HG03103 (cell line): ENCODE measurements at regions not wholly inside any gene's neighbourhood (a gene's known extent, or its start where the extent isn't known, plus 50 kb on each side); places are given as distances from the start of the nearest gene placed in this dataset.
A peak's percentile ranks its signal among the peaks of the same experiment; 100 is the strongest.

Source experiments
- ATAC-seq: cut with Tn5 transposase; IDR thresholded peaks from one replicate; pipeline ENCODE4 v1.9.1; 2021; ENCODE audit warnings: low read depth; ENCODE audit not compliant: unreplicated experiment

DNA sequence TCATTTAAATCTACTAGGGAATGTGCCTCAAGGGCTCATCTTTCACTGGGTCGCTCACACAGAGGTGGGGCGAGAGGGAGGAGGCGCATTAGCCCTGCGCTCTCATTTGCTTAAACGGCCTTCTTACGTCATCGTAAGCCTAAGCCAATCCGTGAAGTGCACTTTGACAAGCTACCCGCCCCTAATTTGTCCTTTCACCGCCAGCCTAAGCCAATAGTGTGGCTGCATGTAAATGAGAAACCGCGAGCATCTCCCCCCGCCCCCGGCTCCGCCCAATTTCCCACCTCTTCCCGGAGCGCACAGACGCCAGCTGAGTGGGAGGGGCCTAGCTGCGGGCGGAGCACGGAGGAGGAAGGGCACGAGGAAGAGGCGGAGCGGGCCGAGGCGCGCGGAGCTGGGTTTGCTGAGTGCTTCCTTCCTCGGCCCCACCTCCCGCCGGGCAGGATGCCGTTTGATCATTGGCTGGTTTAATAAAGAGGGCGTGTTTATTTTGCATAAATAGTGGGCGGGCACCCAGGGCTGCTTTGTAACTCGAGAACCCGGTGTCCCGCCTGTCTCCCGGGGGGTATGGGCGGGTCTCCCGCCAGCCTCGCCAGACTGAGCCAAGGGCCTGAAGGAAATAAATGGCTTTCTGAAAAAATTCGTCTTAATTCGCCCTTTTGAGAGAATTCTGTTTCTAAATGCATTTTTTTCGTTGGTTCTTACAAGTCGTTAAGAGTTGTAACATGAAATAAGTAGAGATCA is 289.6 kb upstream of the NFE2L3 start:
- ATAC-seq: peak; percentile 87

DNA sequence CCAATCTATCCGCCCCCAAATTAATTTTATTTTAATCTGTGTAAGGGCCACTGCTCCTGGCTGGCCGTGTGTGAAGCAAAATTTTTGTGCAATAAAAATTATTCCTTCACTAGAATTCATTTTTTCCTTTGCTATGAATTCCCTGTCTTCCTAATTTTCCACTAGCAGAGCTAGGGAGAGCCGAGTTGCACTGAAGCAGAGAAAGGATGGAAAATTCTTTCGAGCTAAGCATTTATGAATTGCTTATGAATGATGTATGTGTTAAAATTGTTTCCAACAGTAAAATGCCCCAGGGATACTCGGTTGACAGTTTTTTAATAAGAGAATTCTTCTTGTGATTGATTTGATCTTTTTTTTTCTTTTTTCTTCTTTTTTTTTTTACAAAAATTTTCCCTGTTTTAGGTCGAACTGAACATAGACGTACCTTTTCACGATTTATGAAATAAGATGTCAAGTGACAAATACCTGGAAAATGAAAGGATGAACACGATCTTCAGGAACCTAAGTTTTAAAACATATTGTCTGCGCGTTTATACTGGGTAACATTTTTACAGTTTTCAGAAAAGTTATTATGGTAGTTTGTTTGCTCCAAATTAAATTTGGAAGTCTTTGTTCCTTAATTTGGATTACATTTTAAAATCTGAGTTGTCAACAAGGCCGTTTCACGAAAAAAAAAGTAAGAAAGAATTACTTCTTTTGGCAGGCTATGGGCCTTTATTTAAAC is 288.8 kb upstream of the NFE2L3 start:
- no peak for ATAC-seq

DNA sequence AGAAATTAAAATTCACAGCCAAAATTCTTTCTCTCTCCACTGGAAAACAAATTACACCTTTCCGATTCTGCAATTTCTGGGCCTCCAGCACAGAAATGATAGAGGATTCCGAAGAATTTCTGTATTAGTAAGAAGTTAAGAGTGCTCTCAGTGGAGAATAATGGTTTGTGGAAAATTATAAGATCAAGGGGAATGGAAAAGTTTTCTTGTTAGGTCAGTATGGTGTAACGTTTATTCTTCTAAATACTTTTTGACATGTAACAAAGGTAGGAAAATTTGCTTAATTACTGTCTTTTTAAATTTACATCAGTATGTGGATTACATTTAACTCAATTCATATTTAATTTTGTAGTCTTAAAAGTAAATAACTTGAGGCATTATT is 288.3 kb upstream of the NFE2L3 start:
- ATAC-seq: no peak

DNA sequence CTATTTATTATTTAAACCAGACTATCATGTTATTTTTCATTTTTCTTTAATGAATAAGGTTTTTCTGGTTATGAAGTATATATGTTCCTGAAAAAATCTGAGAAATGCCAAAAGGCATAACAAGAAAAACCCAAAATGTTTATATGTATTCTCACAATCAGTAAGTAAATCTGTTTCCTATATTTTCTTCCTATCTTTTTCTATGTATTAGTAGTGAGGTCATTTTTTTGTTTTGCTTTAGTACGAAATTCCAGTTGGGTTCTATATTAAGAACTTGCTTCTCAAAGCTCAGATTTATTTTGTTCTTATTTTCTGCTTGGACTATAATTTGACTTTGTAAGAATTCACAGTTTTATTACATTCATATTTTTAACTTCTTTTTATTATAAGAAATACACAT is 287.5 kb upstream of the NFE2L3 start:
- no peak for ATAC-seq

DNA sequence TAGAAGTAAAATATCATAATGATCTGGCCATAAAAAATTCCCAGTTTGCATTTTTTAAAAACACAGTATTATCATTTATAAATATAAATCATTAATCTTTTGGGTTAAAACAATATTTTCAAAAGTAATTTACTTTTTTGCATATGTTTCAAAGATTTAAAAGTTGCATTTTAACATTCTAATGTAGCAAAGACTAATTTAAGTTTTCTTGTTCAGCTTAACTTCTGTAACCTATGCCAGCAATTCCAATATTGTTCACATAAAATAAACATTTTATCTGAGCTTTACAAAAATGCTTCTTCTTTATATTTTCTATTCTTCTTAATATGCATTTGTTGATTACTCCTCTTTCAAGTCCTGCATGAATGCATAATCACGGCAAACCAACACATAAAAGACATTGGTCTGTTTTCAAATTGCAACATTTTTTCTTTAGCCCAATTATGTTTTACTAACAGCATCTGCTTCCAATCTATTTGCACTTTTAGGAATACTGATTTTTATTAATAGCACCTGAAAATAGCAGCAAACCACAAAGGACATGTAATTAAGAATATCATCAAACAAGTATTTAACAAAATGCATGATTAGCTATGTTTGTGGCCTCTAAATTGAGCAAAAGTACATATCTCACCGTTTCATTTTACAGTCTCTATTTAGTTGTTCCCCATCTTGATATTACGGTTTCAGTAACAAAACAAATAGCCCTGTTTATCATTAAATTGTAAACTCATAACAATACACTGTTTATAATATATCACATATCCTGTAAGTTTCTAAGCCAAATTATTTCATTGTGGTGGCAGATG is 286.9 kb upstream of the NFE2L3 start:
- ATAC-seq: no peak

DNA sequence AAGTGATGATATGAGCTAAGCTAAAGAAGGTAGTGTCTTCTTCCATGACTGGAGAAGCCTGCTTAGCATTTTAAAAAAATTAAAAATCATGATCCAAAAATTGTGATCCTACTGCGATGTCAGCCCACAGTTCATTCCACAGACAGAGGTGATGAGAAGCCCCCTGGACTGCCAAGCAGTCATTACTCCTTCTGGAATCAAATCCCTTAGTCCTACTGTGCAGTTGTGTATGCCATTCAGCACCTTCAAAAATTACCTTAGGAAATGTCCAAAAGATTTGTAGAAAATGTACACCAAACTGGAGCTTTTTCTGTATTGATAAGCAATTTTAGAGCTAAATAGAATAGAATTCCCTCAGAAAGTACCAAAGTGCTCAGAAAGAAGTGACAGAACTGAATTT is 283.5 kb upstream of the NFE2L3 start:
- ATAC-seq: no peak

DNA sequence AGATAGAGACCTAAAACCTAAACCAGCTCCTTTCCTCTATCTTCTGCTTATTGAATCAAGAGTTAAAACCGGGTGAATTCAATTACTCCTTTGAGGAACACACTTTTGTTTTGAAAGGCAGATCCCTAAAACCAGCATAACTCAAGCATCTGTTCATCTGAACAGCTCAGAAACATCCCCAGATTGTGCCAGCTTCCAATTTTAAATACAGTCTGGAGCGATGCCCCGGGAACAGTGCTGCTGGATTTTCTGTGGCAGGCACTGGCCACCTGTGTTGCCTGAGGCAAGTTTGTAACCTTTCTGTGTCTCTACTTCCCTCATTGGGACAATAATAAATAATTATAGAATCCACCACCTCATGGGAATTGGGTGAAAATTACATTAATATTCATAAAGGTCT is 281.4 kb upstream of the NFE2L3 start:
- ATAC-seq: no peak

DNA sequence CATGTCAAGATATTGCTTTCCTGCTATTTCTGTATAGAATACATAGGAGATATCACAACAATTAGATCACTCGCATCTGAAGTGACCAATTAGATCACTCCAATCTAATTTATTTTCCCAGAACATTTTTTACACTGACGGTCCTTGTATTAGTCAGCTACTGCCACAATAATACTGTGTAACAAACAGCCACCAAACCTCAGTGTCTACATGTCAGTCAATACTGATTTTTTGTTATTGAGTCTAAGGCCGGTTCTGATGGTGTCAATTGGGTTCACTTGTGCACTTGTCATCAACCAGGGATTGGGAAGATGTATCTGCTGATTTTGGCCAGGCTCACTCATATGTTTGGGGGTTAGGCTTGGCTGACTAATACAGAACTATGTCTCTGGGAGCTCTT is 275.9 kb upstream of the NFE2L3 start:
- no peak for ATAC-seq

DNA sequence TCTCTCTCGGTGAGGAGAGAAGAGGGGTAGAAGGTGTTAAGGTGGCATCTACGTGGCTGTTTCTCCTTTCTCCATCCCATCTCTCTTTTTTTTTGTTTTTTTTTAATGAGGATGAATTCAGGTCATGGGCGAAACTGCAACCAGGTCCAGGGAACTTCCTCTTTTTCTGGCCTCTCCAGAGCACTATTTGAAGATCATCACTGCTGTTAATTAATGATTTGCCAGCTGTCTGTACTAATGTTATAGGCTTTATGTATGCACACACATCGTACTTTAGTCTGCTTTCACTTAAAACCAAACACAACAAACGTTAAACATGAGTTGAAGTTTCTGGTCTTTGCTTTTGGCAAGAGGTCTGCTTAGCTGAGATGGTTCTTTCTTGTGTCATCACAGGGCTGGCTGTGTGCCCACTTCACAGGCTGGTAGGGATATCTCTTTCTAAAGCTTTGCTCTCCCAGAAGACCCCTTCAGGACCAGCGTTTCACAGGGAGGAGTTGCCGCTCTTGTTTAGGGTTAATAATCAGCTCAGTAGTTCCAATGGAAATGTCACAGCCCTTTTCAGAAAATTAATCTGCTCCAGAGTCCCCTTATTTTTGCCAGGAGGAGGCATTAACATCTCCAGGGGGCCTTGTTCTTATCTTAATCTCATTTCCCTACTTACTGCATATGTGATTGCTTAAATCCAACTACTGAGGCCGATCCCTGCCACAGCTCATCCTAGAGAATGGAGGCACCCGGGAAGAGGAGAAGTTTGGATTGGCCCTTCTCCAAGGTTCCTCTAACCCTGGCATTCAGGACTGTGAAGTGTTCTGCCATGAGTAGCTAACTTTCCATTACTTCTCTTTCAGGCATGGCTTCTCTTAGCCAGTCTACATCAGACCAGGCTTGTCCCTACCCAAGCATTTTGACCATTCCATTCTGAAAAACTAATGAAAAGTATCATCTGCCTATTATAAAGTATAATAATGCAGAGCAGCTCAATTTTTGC is 273.9 kb upstream of the NFE2L3 start:
- no peak for ATAC-seq

DNA sequence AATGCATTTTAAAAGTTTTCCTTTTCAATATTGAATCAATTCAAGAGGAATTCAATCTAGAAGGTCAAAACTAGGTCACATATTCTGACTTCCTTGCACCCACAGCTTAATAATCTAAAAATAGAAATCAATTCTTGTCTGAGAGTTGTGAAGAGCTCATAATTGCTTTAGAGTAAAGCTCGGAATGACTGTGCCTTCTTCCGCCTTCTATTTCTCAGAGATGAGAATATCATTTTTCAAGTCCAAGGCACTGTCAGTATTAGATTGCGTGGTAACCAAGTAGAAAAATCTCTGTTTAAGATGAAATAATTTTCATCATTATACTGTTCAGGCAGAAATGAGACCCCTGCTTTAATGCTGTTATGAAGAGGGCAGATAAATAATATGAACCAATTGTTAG is 272.2 kb upstream of the NFE2L3 start:
- no peak for ATAC-seq

DNA sequence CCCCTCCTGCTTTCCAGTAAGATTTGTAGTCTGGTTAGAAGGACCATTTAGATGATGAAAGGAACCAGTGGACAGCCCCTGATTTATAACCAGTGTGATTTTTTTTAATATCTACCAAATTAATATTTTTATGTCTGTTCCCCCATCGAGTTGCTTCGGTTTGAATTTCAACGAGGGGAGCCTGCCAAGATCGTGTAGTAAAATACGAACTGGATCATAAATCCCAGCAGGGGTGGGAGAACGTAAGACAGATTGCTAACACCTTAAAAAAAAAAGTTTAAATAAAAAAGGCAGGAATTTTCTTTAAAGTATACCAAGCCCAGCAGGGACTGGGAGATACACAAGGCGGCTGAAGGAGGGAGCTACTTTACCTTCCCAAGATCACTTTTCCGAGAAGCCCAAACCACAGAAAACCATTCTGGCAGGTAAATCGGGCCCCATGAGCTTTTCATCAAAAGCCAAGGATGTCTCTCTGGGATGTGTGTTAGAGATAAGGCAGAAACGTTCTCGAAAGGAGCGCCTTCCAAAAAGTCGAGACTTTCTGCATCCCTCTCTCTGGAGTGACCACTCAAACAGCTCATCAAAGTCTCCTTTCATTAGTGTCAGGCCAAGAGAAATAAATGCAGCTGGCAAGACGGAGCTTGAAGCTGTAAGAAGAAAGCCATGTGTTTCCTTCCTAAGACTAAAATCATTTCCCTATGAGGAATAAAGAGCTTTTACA is 270.5 kb upstream of the NFE2L3 start:
- no peak for ATAC-seq

DNA sequence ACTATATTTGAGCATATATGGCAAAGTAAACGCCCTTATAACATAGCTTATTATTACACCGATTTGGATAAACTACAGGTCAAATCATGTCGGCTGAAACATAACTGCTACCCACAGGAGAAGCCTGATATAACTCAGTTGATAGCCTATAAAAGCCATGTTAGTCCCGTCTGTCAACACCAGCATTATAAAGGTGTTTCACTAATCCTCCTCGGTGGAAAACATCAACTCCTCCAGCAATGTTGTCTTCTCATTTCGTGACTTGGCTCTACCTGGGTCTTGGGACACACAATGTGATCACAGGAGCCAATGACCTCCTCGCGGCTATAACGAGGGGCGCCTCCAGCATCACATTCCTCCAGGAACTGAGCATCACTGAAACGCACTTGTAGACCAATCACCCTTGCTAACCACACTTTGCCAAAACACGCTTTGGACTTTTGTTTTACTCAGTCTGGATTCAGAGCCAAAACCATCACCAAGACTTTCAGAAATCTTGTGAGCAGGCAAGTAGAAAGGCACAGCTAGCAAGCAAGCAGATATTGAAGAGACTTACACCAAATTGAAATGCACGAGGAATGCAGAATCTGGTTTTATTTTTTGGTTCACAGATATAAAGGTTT is 269.7 kb upstream of the NFE2L3 start:
- no peak for ATAC-seq

DNA sequence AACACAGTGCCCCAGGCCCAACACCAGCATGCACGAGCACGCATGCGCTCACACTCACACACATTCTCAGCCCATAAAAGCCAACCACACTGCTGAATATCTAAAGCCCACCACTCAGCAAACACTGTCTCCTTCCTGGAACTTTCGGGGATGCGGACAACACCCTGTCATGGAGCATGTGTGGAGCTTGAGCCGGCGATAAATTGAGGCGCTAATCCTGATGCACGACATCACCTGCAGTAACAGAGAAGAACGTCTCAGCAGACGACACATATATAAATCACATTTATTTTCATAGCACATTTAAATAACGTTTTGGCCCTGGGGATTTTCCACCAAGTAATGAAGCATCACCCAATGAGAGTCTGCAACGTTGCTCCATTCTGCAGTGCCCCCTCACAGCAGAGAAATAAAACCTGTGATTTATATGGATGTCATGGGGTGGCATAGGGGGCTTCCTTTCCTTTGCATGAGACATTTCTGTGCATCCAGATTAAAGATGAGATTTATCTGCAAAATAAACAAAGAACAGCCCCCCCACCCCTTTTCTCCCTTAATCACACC is 267.7 kb upstream of the NFE2L3 start:
- ATAC-seq: no peak

DNA sequence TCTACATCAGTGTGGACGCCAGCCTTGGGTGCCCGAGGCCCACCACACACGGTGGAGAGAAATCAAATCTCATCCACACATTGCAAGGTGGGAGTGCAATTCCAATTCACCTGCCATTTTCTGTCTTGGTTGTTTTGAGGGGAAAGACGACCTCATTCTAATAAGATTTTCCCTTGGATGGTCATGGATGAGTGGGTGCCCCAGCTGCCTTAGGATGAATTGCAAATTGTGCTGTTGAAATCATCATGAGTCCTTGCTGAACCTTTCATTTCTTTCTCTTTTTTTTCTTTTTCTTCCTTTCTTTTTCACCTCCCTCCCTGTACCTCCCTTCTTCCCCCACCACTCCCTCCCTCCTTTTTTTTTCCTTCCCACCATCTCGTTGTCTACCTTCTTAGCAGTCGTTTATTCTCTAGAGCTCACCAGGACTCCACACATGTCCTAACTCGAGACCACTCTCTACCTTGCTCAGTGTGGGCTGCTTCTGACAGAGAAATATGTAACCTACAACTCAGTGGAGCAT is 266.9 kb upstream of the NFE2L3 start:
- no peak for ATAC-seq

DNA sequence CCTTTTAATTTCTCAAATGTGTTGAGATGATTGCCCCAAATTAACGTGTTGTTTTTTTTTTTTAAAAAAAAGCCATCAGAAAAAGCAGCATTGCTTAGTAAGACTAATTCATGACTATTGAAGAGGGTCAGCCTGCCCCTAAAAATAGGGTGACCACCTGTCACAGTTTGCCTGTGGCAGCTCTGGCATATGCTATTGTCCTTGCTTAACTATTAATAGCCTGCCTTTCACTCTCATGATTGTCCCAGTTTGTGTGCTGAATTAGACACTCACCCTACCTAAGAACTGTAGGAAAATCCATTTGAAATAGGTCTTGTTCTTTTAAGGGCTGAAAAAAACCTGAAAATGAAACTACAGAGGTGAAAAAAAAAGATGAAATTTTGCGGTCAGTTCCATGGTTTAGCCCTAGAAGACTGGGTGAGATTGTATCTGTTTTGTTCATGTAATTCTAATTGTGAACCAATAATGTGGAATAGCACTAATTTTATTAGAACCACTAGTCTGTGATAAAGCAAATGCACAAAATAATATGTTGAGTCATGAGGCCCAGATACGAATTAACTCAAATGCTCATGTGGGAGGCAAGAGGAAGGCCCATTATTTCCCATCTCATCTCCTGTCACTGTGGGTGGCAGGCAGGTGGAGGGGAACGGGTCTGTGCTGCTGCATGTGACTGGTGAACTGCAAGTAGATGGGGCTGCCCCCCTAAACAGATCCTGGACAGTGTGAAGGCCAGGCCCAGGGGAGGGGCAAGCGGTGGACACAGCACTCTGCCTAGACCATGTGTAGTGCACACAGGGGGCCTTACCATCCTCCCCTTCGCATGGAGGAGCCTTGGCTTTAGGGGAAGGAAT is 265.4 kb upstream of the NFE2L3 start:
- ATAC-seq: no peak

DNA sequence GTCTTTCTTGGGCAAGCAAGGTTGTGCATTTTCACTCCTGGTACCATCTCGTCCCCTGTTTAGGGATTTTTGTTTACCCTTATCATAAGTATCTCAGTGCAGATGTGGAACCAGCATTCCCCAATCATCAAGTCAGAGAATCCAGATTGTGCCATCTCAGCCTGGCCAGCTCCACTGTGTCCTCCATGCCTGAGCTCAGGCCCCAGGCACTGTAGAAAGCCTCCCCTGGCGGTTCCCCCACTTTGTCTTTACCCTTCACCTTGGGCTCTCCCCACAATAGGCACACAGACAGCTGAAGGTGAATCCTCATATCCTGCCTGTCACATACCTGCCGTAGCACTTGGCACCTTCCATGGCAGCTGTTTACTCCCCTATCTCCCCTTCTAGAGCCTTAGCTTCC is 264.7 kb upstream of the NFE2L3 start:
- ATAC-seq: no peak

DNA sequence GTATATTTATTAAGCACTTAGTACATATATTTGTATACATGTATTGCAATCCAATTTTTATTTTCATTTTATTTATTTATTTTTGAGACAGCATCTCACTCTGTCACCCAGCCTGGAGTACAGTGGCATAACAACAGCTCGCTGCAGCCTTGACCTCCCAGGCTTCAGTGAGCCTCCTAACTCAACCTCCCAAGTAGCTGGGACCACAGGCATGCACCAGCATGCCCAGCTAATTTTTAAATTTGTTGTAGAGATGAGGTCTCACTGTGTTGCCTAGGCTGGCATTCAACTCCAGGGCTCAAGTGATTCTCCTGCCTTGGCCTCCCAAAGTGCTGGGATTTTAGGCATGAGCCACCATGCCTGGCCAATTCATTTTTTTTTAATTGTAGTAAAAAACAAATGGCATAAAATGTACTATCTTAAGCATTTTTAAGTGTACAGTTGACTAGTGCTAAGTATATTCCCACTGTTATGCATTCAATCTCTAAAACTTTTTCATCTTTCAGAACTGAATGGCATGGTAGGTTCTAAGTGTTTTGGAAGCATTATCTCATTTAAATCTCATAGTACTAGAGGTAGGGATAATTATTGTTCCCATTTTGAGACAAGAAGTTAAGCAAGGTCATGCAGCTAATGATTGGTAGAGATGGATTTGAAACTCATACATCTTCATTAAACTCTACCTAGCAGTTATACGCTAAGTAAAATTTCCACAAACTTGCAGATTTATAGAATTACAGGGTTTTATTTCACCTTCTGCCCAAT is 264.0 kb upstream of the NFE2L3 start:
- no peak for ATAC-seq
